GM12872 (cell line): ENCODE measurements at regions not wholly inside any gene's neighbourhood (a gene's known extent, or its start where the extent isn't known, plus 50 kb on each side); places are given as distances from the start of the nearest gene placed in this dataset.

Source experiments
- TF ChIP-seq, protein P1 (sequence below): IDR thresholded peaks from 3 replicates; pipeline ENCODE4 v1.5.1; 2011; ENCODE audit warnings: low read depth, mild to moderate bottlenecking, low read length, moderate library complexity; ENCODE audit not compliant: insufficient read depth

DNA sequence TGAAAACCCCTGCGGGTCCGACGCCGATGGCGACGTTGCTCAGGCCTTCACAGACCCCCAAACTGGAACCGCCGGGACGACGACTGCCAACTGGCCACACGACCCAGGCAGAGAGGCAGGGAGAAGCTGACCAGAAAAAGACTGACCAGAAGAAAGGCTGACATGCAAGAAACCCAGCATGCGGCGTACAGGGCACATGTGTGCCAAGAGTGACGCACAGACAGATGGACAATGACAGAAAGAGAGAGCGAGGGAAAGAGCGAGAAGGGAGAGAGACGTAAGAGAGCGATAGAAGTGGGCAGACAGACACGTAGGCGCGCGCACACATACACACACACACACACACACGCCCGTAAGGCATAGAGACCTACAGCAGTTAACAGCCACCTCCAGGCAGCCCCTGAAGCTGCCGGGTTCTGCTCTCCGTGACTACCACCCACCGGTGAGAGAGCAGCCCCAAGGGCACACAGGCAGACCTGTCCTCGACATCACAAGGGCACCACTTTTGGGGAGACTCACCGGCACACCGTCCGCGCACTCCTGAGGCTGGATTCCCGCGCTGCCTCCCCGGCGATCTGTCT, 67.2 kb upstream of the ZNF527 start:
- TF ChIP-seq, protein P1, sequence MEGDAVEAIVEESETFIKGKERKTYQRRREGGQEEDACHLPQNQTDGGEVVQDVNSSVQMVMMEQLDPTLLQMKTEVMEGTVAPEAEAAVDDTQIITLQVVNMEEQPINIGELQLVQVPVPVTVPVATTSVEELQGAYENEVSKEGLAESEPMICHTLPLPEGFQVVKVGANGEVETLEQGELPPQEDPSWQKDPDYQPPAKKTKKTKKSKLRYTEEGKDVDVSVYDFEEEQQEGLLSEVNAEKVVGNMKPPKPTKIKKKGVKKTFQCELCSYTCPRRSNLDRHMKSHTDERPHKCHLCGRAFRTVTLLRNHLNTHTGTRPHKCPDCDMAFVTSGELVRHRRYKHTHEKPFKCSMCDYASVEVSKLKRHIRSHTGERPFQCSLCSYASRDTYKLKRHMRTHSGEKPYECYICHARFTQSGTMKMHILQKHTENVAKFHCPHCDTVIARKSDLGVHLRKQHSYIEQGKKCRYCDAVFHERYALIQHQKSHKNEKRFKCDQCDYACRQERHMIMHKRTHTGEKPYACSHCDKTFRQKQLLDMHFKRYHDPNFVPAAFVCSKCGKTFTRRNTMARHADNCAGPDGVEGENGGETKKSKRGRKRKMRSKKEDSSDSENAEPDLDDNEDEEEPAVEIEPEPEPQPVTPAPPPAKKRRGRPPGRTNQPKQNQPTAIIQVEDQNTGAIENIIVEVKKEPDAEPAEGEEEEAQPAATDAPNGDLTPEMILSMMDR = no peak

DNA sequence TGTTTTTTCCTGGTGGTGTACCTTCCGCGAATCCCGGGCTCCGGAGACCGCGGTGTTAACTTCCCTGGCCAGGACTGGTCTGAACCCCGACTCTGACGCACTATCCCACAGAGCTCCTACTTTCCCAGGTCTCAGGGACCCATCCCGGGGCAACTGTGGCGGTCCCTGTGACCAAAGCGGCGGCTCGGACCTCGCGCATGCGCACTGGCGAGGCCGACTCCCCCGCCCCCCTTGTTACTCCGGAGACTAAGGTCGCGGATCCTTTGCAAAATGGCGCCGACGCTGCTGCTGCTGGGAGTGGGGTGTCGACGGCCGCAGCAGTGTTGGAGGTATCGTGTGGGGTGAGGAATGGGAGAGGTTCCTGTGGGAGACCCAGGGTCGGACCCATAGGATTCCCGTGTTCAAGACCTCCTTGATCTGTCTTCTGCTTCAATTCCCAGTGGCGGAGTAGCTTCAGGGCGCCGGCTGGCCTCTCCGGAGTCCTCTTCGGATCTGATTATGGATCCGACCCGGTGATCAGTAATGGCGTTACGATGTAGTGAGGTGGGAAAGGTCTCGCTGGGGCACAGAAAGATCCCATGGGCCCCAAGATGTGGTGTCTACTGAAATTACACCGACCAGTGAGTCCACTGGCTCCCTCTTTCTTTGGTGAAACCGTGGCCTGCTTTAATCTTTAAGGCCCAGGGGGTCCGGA, 66.6 kb upstream of the ZNF527 start:
- TF ChIP-seq, protein P1 = no peak

DNA sequence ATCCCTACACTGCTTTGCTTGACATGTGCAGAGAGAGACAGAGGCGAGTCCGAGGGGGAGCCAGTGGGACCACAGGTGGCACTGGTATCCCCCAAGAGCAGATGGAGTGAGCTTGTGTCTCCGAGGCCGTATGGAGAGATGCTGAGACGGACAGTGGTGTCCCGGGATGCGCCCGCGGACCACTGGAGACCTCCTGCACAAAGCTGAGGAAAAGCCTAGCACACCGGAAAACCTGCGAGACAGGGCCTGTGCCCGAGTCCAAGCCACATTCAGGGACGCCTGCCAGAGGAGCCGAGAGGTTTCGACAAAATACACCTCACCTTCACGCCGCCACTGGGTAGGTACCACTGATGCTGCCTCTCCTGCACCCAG, 66.0 kb upstream of the ZNF527 start:
- TF ChIP-seq, protein P1 = no peak

DNA sequence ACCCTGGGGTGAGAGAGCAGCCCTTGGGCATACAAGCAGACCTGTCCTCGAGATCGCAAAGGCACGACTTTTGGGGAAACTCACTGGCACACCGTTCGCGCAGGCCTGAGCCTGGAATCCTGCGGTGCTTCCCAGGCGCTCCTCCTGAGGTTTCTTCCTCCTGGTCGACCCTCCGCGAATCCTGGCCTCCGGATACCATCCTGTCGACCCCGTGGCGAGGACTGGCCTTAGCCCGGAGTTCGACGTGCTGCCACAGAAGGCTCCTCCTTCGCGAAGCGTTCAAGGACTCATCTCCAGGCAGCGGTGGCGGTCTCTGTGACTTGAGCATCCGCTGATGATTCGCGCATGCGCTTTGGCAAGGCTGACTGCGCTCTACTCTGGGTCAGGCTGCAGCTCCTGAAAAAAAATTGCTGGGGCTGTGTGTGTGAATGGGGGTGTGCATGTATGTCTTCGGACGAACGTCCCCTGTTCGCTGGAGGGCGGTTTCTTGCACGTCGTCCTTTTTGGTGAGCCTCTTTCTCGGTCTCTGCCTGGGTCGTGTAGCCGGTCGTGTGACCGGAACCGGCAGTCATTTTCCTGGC, 64.4 kb upstream of the ZNF527 start:
- TF ChIP-seq, protein P1 = no peak

DNA sequence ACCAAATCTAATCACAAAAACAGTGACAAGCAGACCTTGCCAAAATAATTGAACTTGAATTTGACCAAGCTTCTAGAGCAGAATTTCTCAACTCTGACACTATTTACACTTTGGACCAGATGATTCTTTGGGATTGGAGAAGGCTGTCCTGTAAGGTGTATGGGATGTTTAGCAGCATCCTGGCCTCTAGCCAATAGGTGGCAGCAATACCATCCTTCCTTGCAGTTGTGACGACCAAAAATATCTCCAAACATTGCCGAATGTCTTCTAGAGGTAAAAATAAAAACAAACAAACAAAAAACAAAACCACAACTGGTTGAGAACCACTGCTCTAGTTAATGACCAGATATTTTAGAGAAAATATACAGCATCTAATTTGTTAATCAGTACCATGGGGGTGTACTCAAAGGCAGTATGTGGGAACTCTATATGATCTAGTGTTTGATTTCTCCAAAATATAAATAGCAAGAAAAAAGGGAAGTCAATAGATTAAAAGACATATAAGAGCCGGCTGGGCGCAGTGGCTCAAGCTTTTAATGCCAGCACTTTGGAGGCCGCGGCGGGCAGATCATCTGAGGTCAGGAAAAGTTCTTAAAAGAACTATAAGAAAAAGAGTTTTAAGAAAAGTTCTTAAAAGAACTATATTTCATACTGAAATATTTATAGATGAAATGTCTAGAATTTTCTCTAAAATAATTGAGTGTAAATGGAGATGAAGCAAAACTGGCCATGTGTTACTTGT, 60.9 kb upstream of the ZNF527 start:
- TF ChIP-seq, protein P1 = peak; percentile 46

DNA sequence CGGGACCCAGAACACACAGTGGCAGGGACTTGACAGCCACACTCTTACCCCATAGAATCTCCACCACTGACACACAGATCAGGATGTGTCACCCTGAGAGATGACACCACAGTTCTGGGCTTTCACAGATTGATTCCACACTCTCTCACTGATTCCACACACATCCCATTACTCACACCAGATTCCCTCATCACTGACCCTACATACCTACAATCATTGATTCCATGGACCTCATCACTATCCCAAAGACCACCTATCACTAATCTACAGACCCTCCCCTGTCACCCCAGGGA, 57.6 kb upstream of the ZNF527 start:
- TF ChIP-seq, protein P1 = no peak

DNA sequence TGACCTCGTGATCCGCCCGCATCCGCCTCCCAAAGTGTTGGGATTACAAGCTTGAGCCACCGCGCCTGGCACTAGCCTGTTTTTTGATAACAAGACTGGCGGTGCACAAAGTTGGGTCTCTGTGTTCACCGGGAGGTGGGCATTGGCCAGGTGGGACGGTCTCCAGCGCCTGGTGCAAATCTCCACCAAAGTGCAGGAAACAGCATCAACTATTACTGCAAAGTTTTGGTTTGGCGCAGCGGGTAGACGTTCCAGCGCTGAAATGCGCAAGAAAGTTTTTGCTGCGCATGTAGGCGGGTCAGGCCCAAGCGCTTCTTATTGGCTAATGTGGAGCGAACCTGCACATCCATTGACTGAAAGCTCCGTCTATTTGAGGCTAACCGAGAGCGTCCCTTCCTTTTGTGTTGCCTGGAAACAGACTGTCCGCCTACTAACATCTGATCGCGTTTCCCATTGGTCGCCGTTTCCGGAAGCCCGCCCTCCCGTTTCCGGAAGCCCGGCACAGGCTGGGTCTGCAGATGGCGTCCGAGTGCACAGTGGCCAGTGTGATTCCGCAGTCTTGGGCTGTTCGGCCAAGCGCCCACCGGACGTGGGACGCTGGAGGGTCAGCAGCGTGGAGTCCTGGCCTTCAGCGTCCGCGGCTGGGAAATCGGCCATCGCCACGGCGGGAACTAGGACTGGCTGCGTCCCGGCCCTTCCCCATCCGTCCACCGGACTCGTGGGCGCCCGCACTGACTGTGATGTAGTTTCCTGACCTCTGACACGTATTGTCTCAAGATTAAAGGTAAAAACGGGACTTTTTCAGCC, 53.3 kb upstream of the ZNF527 start:
- TF ChIP-seq, protein P1 = peak; percentile 35; the same call in 1 of the 3 replicates
